SK-N-MC (cell line): ENCODE measurements at regions not wholly inside any gene's neighbourhood (a gene's known extent, or its start where the extent isn't known, plus 50 kb on each side); places are given as distances from the start of the nearest gene placed in this dataset.
"Not testable (repeated sequence)": the region's sequence is repeated elsewhere in the genome, so short reads cannot be mapped to it uniquely, and the experiment has no call there.

Source experiments
- DNase-seq: peaks from one replicate; pipeline ENCODE4 v3.0.0-alpha.2; 2011; ENCODE audit warnings: low read depth, low spot score
- H3K27ac ChIP-seq: fragments of 200-600 bp; sonication (generic); 2 replicates; pipeline ENCODE4 v1.5.1; 2016; ENCODE audit warnings: mixed run types
- H3K36me3 ChIP-seq: fragments of 200-600 bp; sonication (generic); 2 replicates; pipeline ENCODE4 v1.6.1; 2017; ENCODE audit warnings: antibody characterized with exemption, low read length, mixed read lengths; ENCODE audit not compliant: insufficient read depth
- H3K4me3 ChIP-seq: fragments of 200-600 bp; sonication (generic); 2 replicates; pipeline ENCODE4 v1.5.1; 2016
- H3K9ac ChIP-seq: fragments of 200-600 bp; sonication (generic); 2 replicates; pipeline ENCODE4 v1.8.0; 2017; ENCODE audit warnings: mixed run types, mixed read lengths; ENCODE audit not compliant: insufficient read length
- H3K9me3 ChIP-seq: fragments of 200-600 bp; sonication (generic); 2 replicates; pipeline ENCODE4 v1.6.1; 2017; ENCODE audit warnings: low read depth, mild to moderate bottlenecking, antibody characterized with exemption, low read length, moderate library complexity, mixed read lengths
- EZH2 ChIP-seq: fragments of 200-600 bp; sonication (generic); IDR thresholded peaks from one replicate; pipeline ENCODE4 v1.6.1; 2017; ENCODE audit warnings: antibody characterized with exemption
- FOXP2 ChIP-seq: optimal IDR thresholded peaks from 2 replicates; pipeline ENCODE3; 2011; ENCODE audit warnings: mild to moderate bottlenecking, moderate library complexity; ENCODE audit not compliant: insufficient read depth; ENCODE audit errors: extremely low read length, control extremely low read depth
- POLR2AphosphoS5 ChIP-seq: IDR thresholded peaks from 2 replicates; pipeline ENCODE4 v1.6.1; 2012; ENCODE audit warnings: mild to moderate bottlenecking, low read depth, low read length, borderline replicate concordance

- no peaks in the 10 kb centered on the region for H3K9me3 ChIP-seq
- no peak for DNase-seq
- no peak overlapping the region for H3K9ac ChIP-seq
- no peak for TF ChIP-seq POLR2AphosphoS5
- TF ChIP-seq EZH2, result no peak
- TF ChIP-seq FOXP2, result no peak
- H3K27ac ChIP-seq, result no peak overlapping the region
- no peaks in the 10 kb centered on the region for H3K36me3 ChIP-seq
- H3K4me3 ChIP-seq, result no peak overlapping the region
Observed at GRCh38 chr21:20045197-20045596, 953.0 kb upstream of the NCAM2 start.

DNA sequence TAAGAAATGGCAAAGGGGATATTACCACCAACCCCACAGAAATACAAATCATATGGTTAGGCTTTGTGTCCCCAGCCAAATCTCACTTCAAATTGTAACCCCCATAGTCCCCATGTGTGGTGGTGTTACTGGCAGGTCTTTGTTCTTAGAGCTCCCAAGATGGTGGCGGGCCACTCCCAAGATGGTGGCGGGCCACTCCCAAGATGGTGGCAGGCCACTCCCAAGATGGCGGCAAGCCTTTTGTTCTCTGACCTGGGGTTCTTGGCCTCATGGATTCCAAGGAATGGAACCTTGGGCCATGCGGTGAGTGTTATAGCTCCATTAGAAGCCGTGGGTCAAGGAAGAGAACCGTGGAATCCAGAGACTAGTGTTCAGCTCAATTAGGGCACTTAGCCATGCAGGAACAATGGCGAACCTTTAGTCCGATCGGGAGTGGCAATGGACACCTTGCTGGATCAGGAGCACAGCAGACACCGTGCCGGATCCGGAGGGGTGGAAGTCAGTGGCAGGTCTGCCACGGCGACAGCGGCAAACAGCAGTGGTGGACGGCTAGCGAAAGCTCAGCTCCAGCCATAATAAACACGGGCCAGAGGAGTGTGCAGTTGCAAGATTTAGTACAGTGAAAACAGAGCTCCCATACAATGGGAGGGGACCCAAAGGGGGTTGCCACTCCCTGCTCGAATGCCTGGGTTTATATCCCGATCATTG is 949.9 kb upstream of the NCAM2 start:
- not testable (repeated sequence) for H3K27ac ChIP-seq, H3K9me3 ChIP-seq, H3K36me3 ChIP-seq, H3K4me3 ChIP-seq, H3K9ac ChIP-seq, DNase-seq

DNA sequence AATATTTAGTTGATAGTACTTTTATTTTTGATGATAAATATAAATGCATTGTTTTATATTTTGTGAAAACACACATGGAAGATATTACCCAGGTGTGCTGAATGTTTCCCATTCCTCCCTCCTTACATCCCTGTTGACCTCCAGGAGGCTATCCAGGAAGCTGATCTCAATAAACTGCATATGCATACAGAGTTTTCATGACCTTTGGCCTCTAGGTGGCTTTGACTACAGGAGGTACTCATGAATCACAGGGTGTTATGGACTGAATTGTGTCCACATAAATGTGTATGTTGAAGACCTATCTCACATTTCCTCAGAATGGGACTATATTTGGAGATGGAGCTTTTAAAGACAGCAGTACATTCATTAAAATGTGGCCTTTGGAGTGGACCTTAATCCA is 914.9 kb upstream of the NCAM2 start:
- Histone ChIP-seq H3K27ac (no peak overlapping the region), H3K36me3 (no peaks in the 10 kb centered on the region), H3K9ac (no peak overlapping the region), H3K9me3 (no peaks in the 10 kb centered on the region), H3K4me3 (no peak overlapping the region)
- no peak for TF ChIP-seq EZH2
- TF ChIP-seq POLR2AphosphoS5, result no peak
- no peak for TF ChIP-seq FOXP2
- DNase-seq, result no peak

DNA sequence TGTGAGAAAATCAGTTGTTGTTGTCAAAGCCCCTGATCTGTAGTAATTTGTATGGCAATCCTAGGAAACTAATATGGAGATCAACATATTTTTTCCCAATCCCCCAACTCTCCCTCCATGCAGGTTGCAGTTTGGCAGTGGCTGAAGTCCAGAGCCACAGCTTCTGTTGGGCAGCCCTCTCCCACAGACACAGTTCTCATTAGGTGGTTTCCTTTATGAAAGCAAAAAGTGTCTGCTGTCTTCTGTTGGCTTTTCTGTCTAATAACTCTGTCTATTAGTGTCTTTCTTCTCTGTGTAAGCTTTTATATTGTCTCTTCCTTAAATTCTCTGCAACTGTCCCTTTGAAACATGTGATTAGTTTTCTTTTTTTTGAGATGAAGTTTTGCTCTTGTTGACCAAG is 914.3 kb upstream of the NCAM2 start:
- no peak for DNase-seq
- H3K27ac ChIP-seq, result no peak overlapping the region
- H3K36me3 ChIP-seq, result no peaks in the 10 kb centered on the region
- no peak overlapping the region for H3K9ac ChIP-seq
- no peak overlapping the region for H3K4me3 ChIP-seq
- TF ChIP-seq FOXP2 (no peak), EZH2 (no peak), POLR2AphosphoS5 (no peak)
- no peaks in the 10 kb centered on the region for H3K9me3 ChIP-seq

GRCh38 chr21:20086508-20086907 is 911.7 kb upstream of the NCAM2 start:
- no peak overlapping the region for H3K9ac ChIP-seq
- H3K9me3 ChIP-seq, result no peaks in the 10 kb centered on the region
- H3K4me3 ChIP-seq, result no peak overlapping the region
- H3K36me3 ChIP-seq, result no peaks in the 10 kb centered on the region
- no peak for TF ChIP-seq FOXP2
- no peak for TF ChIP-seq POLR2AphosphoS5
- TF ChIP-seq EZH2, result no peak
- H3K27ac ChIP-seq, result no peak overlapping the region
- DNase-seq, result no peak

GRCh38 chr21:20106368-20106767 is 891.8 kb upstream of the NCAM2 start:
- H3K9me3 ChIP-seq, result no peaks in the 10 kb centered on the region
- H3K9ac ChIP-seq, result no peak overlapping the region
- no peaks in the 10 kb centered on the region for H3K36me3 ChIP-seq
- no peak for DNase-seq
- no peak overlapping the region for H3K4me3 ChIP-seq
- H3K27ac ChIP-seq, result no peak overlapping the region
- no peak for TF ChIP-seq FOXP2
- TF ChIP-seq POLR2AphosphoS5, result no peak
- TF ChIP-seq EZH2, result no peak

GRCh38 chr21:20108016-20108415 is 890.2 kb upstream of the NCAM2 start:
- Histone ChIP-seq H3K9me3 (no peaks in the 10 kb centered on the region), H3K36me3 (no peaks in the 10 kb centered on the region), H3K9ac (no peak overlapping the region), H3K27ac (no peak overlapping the region), H3K4me3 (no peak overlapping the region)
- TF ChIP-seq POLR2AphosphoS5 (no peak), EZH2 (no peak), FOXP2 (no peak)
- no peak for DNase-seq

DNA sequence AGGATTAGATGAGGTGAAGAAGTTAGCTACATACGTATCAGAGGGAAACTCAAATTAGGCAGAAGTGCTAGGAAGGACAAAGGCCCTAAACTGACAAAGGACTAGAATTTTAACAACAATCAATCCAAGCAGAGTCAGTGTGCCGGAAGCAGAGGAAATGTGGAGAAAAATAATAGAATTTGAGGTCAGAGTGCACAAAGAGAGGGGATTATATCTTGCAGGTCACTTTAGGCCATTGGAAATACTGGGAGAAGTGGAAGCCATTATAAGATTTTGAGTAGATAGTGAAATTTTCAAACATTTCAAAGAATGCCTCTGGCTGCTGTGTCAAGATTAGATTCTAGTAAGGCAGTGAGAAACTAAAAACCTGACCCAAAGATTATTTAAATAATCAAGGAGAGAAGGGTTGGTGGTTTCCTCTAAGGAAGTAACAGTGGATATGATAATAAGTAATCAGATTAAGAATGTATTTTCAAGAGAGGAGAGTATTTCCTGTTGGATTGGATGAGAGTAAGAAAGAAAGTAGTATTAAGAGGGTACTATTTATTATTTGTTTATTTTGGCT is 889.2 kb upstream of the NCAM2 start:
- no peaks in the 10 kb centered on the region for H3K36me3 ChIP-seq
- peak overlapping the region; percentile 62; the same call in 1 of the 2 replicates for H3K27ac ChIP-seq
- DNase-seq, result no peak
- H3K9me3 ChIP-seq, result no peaks in the 10 kb centered on the region
- H3K9ac ChIP-seq, result no peak overlapping the region
- TF ChIP-seq POLR2AphosphoS5, result no peak
- no peak for TF ChIP-seq EZH2
- TF ChIP-seq FOXP2, result no peak
- 0 out of 2 replicates have a peak overlapping the region, but pooled peaks have one; percentile 25 for H3K4me3 ChIP-seq

DNA sequence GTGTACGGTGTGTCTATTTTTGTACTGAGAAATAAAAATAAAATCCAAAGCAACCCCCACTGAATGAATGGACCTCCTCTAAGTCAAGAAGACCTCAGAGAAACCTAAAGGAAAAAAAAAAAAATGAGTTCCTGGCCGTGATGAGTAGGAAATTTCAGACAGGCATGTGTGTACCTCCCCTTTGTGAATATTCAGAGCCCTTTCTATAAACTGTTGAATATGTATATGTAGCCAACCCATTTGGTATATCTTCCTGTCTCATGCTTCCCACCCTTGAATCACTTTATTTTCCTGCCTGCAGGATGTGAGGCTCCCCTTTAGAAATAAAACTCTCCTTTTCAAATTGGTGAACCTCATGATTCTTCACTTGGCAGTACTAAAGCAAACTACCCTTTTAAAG is 887.8 kb upstream of the NCAM2 start:
- Histone ChIP-seq H3K36me3 (no peaks in the 10 kb centered on the region), H3K9me3 (no peaks in the 10 kb centered on the region), H3K9ac (no peak overlapping the region), H3K4me3 (no peak overlapping the region), H3K27ac (no peak overlapping the region)
- no peak for DNase-seq
- no peak for TF ChIP-seq POLR2AphosphoS5
- no peak for TF ChIP-seq FOXP2
